ENCODE measurements at regions not wholly inside any gene's neighbourhood (a gene's known extent, or its start where the extent isn't known, plus 50 kb on each side); places are given as distances from the start of the nearest gene placed in this dataset.

- TF ChIP-seq EZH2 (IDR thresholded peaks at IDR 0.05; ENCODE audit: insufficient read depth, poor library complexity, severe bottlenecking) (no peak), EZH2phosphoT487 (IDR thresholded peaks at IDR 0.05; ENCODE audit: insufficient read depth, low read depth) (no peak)
Measured at GRCh38 chr5:56464935-56465768, 232.0 kb upstream of the ANKRD55 start.

All from GM23248 (cell line).